ENCODE measurements at regions not wholly inside any gene's neighbourhood (a gene's known extent, or its start where the extent isn't known, plus 50 kb on each side); places are given as distances from the start of the nearest gene placed in this dataset.

DNA sequence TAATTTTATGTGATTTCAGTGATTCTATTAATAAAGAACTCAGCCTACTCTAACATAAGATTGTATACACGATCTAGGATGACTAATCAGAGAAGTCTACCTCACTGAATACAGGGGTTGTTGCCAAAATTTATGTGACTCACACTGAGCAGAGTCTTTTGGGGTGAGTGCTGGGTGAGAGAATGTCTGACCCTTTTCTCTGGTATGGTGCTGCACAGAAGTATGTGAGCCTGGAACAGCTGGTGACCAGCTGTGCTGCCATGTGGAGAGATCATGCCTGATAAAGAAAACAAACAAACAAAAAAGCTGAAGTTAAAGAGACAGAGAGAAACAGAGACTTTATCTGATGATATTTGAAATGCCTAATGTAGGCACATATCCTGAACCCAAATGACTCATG lies 618.1 kb upstream of the GRIA3 start:
- TF ChIP-seq, protein P1, sequence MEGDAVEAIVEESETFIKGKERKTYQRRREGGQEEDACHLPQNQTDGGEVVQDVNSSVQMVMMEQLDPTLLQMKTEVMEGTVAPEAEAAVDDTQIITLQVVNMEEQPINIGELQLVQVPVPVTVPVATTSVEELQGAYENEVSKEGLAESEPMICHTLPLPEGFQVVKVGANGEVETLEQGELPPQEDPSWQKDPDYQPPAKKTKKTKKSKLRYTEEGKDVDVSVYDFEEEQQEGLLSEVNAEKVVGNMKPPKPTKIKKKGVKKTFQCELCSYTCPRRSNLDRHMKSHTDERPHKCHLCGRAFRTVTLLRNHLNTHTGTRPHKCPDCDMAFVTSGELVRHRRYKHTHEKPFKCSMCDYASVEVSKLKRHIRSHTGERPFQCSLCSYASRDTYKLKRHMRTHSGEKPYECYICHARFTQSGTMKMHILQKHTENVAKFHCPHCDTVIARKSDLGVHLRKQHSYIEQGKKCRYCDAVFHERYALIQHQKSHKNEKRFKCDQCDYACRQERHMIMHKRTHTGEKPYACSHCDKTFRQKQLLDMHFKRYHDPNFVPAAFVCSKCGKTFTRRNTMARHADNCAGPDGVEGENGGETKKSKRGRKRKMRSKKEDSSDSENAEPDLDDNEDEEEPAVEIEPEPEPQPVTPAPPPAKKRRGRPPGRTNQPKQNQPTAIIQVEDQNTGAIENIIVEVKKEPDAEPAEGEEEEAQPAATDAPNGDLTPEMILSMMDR (IDR thresholded peaks at IDR 0.05; ENCODE audit: low read depth, low read length, missing input control): no peak
- TF ChIP-seq ATF3 (IDR thresholded peaks at IDR 0.05): no peak
